GM18498 (cell line): ENCODE measurements at regions not wholly inside any gene's neighbourhood (a gene's known extent, or its start where the extent isn't known, plus 50 kb on each side); places are given as distances from the start of the nearest gene placed in this dataset.
"Not testable (repeated sequence)": the region's sequence is repeated elsewhere in the genome, so short reads cannot be mapped to it uniquely, and the experiment has no call there.

Experiments used
- ATAC-seq: cut with Tn5 transposase; IDR thresholded peaks from one replicate; pipeline ENCODE4 v1.9.1; 2021; ENCODE audit warnings: mild to moderate bottlenecking, moderate library complexity; ENCODE audit not compliant: unreplicated experiment

- ATAC-seq, result no peak
These were observed 517.8 kb downstream of the SLITRK5 start for GRCh38 chr13:88188986-88189385.

DNA sequence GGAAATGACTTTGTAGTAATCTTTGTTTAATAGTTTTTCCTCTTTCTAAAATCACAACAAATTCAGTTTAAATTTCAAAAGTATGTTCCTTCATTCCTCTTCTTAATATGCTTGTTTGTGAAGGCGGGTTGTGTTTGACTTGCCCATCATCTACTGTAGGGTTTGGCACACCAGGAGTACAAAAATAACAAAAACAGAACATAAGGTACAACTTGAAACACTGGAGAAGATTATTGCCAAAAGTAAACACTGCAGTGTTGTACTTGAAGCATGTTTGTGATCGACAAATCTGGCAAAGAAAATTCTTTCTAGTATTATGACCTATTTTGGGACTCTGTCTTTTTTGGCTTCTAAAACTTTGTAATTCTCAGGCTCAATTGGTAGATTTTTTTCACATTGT, 518.6 kb downstream of the SLITRK5 start:
- ATAC-seq, result no peak

GRCh38 chr13:88196106-88196505, 524.9 kb downstream of the SLITRK5 start:
- no peak for ATAC-seq

DNA sequence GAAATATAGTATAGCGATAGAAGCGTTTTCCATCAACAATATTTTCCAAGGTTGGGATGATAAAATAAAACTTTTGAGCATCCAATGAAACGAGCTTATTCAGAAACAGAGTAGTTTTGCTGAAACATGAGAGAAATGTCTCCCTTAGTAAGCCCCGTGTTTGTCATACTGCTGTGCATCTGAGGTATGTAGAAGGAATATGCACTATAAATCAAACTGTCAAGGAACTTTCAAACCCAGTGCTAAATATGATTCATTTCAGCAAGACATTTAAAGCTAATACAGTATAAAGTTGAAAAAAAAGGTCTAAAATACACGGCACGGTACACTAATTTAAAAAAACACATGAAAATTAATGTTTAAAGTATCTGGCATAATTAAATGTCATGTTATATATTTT, 546.2 kb downstream of the SLITRK5 start:
- no peak for ATAC-seq

DNA sequence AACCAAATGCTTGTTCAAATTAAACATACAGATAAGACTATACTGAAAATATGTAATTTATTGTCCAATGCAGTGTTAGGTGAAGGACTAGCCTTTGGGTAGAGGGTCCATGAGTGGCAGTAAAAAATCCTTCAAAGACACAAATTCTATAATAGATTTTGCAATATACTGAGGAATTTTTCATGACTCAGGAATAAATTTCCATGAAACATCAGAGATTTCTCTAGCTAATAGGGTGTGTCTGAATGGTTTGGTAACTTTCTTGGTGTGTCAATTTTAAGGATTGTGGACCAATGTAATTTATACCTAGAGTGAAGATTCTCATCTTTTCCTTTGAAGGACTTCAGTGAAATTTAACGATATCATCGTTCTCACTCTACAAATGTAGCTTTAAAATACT, 546.7 kb downstream of the SLITRK5 start:
- no peak for ATAC-seq

- no peak for ATAC-seq
These were observed 552.8 kb downstream of the SLITRK5 start for GRCh38 chr13:88223958-88224357.

DNA sequence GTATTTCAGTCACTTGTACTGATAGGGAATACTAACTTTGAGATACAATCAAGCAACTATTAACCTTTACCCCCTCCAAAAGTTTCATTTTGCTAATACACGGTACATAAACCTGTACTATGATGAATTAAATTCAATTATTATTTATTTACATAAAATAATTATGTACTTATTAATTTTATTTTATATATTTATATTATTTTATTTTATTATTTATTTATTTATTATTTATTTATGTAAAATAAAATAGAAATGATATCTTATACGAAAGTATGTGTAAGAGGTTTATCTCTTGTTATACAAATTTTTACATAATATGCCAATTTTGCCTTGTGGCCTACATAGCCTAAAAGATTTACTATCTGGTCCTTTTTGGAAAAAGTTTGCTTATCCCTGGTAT, 564.3 kb downstream of the SLITRK5 start:
- no peak for ATAC-seq

DNA sequence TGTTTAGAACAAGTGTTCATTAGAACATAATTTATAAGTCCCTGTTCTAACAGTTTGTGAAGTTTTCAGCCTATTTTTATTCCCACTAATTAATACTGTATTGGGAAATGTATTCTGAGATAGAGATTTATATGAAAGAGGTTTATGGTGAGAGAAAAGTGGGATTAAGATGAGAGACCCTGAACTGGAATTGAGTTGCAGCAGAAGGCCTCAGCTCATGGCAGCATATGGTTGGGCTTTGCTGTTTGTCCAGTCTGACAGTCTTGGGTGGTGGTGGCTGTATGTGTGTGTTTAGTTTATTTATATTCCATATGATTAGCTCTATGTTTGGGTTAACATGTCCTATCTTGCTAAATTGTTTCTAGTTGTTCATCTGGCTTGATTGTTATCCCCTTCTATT, 575.1 kb downstream of the SLITRK5 start:
- no peak for ATAC-seq

DNA sequence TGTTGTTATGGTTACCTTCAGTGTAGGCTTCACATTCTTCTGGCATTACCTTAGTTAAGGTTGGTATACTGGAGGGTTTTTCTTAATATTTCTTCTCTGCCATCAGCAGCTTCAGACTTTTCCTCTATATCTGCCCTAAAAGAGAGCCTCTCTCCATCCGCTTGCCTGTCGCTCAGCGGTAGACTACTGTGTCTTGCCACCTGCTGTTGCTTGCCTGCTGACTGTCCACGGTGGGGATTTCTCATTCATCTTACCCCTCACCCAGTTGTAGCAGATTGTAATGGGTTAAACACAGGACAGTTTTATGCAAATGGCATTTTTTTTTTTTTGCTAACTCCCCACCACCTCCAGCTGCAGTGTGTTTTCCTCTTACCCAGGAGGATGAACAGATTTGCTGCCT, 577.2 kb downstream of the SLITRK5 start:
- no peak for ATAC-seq

DNA sequence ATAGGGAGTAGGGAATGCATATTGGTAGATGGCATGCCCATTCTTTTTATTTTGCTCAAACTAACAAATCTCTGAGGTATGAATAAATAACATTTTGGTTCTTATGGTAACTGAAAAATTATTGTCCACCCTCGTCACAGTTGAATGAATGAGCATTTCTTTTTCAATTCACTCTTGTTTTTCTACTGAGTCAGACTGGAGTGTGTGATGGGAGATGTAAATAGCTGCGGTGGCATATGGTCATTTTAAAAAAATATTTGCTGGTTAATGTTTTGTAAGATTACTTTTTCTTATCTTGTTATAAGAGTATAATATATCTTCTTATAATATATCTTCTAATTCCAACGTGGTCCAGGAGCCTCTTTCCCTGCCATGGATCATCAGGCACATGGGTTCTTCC, 586.5 kb downstream of the SLITRK5 start:
- ATAC-seq, result no peak

DNA sequence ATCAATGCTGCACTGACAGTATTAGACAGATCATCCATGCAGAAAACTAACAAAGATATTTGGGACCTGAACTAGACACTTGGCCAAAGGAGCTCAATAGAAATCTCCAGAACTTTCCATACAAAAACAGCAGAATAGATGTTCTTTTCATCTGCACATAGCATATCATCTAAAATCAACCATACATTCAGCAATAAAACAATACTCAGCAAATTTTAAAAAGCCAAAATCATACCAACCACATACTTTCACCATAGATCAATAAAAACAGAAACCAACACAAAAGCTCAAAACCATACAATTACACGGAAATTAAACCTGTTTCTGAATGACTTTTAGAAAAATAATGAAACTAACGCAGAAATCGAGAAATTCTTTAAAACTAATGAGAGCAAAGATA, 592.6 kb downstream of the SLITRK5 start:
- ATAC-seq, result no peak

DNA sequence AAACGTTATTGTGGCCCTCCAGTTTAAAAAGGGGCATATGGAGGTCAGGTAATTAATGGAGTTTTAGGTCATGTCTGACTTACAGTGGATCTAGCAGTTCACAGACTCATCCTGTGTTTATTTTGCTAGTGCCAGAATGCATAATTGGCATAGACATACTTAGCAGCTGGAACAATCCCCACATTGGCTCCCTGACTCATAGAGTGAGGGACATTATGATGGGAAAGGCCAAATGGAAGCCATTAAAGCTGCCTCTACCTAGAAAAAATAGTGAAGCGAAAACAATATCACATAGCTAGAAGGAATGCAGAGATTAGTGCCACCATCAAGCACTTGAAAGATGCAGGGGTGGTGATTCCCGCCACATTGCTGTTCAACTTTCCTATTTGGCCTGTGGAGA, 610.7 kb downstream of the SLITRK5 start:
- ATAC-seq, result no peak

DNA sequence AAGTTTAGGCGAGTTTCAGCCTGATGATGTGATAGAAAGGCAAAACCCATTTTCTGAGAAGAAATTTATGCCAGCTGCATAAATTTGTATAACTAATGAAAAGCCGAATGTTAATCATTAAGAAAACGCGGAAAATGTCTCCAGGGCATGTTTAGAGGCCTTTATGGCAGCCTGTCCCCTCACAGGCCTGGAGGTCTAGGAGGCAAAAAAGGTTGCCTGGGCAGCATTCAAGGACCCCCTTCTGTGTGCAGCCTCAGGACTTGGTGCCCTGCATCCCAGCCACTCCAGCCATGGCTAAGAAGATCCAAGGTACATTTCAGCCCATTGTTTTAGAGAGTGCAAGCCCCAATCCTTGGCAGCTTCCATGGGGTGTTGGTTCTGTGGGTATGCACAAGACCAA, 614.2 kb downstream of the SLITRK5 start:
- ATAC-seq, result no peak

GRCh38 chr13:88288326-88288725, 617.2 kb downstream of the SLITRK5 start:
- no peak for ATAC-seq

DNA sequence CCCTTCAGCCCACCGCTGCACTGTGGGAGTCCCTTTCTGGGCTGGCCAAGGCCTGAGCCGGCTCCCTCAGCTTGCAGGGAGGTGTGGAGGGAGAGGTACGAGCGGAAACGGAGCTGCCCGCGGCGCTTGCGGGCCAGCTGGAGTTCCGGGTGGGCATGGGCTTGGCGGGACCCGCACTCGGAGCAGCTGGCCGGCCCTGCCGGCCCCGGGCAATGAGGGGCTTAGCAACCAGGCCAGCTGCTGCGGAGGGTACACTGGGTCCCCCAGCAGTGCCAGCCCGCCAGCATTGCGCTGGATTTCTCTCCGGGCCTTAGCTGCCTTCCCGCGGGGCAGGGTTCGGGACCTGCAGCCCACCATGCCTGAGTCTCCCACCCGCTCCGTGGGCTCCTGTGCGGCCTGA, 620.6 kb downstream of the SLITRK5 start:
- not testable (repeated sequence) for ATAC-seq

- no peak for ATAC-seq
These were observed 623.2 kb downstream of the SLITRK5 start for GRCh38 chr13:88294368-88294767.

- ATAC-seq, result no peak
These were observed 632.0 kb downstream of the SLITRK5 start for GRCh38 chr13:88303157-88303556.

GRCh38 chr13:88303605-88304004, 632.4 kb downstream of the SLITRK5 start:
- no peak for ATAC-seq

DNA sequence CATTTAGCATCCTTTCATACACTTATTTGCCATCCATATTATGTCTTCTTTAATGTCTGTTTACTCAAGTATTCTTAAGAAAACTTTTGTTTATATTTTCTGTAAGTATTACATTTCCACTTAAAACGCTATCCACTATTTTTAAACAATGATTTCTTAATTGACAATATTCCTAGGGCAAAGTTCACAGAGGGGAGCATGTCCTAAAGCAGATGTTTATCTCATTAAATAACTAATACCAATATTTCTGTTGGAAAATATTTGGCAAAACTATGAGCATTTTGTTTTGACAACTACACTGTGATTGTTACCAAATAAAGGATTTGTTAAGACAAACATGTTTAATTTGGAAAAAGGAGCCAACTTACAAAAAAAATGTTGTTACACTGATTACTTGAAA, 643.3 kb downstream of the SLITRK5 start:
- ATAC-seq, result no peak

GRCh38 chr13:88329066-88329465, 657.9 kb downstream of the SLITRK5 start:
- ATAC-seq, result no peak

- ATAC-seq, result no peak
These were observed 668.1 kb downstream of the SLITRK5 start for GRCh38 chr13:88339271-88339741.

GRCh38 chr13:88345171-88345847, 674.1 kb downstream of the SLITRK5 start:
- no peak for ATAC-seq

- ATAC-seq, result no peak
These were observed 689.6 kb downstream of the SLITRK5 start for GRCh38 chr13:88360761-88361160.
